NT2/D1 (cell line): ENCODE measurements at regions not wholly inside any gene's neighbourhood (a gene's known extent, or its start where the extent isn't known, plus 50 kb on each side); places are given as distances from the start of the nearest gene placed in this dataset.

Experiments
- DNase-seq: peaks from one replicate; pipeline ENCODE4 v3.0.0-alpha.2; 2011; ENCODE audit warnings: low read depth, low spot score
- H3K27me3 ChIP-seq: 2 replicates; pipeline ENCODE4 v1.6.0; 2011; ENCODE audit warnings: mild to moderate bottlenecking; ENCODE audit not compliant: insufficient read length, insufficient read depth
- H3K36me3 ChIP-seq: 2 replicates; pipeline ENCODE4 v1.6.1; 2011; ENCODE audit warnings: mild to moderate bottlenecking, low read length, mixed read lengths; ENCODE audit not compliant: insufficient read depth, insufficient read length
- H3K4me1 ChIP-seq: 2 replicates; pipeline ENCODE4 v1.5.1; 2011; ENCODE audit not compliant: insufficient read depth, insufficient read length
- H3K4me3 ChIP-seq: 2 replicates; pipeline ENCODE4 v1.5.1; 2011; ENCODE audit warnings: low read depth; ENCODE audit not compliant: insufficient read length
- H3K9ac ChIP-seq: 2 replicates; pipeline ENCODE4 v1.6.0; 2011; ENCODE audit warnings: low read depth; ENCODE audit not compliant: insufficient read length
- H3K9me3 ChIP-seq: 2 replicates; pipeline ENCODE4 v1.5.1; 2011; ENCODE audit warnings: mild to moderate bottlenecking, low read length; ENCODE audit not compliant: insufficient read depth
- SUZ12 ChIP-seq: IDR thresholded peaks from 2 replicates; pipeline ENCODE4 v1.6.1; 2011; ENCODE audit not compliant: insufficient read length, insufficient read depth; ENCODE audit errors: extremely low read depth
- YY1 ChIP-seq: IDR thresholded peaks from 2 replicates; pipeline ENCODE4 v1.6.1; 2011; ENCODE audit not compliant: insufficient read length, insufficient read depth
- ZNF274 ChIP-seq: IDR thresholded peaks from 2 replicates; pipeline ENCODE4 v1.6.1; 2011; ENCODE audit warnings: mild to moderate bottlenecking, low read depth, low read length

DNA sequence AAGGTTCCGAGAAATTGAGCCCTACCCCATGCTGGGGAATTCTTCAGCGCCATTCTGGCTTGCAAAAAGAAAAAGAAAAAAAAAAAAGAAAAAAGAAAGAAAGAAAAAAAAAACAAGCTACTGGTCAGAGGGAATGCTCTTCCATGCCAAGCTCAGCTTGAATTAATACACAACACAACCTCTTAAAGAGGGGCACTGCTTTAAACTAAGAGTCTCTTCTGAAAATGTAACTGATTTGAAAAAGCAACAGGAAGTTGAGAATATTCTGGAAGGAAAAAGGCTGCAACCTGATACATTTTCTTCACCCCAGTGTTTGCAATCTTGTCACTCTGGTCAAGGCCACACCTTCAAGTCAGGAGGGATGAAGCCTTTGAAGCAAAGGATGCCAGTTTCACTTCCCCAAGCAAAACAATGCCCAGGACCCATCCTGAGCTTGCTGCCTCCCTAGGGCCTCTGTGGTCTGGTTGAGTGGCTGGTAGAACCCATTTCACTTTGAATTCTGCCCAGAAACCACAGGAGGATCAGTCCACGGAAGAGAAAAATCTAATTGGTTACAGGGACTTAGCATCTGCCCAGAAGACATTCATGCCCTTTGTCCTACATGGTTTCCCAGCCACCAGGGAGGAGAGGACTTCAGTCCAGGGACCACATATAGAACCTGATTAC, 389.7 kb downstream of the SOX9 start:
- no peak for DNase-seq
- H3K9me3 ChIP-seq: no peaks in the 10 kb centered on the region
- peaks cover 12% of the 10 kb centered on the region for H3K4me1 ChIP-seq
- no peaks in the 10 kb centered on the region for H3K27me3 ChIP-seq
- TF ChIP-seq ZNF274 (no peak), SUZ12 (no peak), YY1 (no peak)
- no peak overlapping the region for H3K9ac ChIP-seq
- no peaks in the 10 kb centered on the region for H3K36me3 ChIP-seq
- no peak overlapping the region for H3K4me3 ChIP-seq

DNA sequence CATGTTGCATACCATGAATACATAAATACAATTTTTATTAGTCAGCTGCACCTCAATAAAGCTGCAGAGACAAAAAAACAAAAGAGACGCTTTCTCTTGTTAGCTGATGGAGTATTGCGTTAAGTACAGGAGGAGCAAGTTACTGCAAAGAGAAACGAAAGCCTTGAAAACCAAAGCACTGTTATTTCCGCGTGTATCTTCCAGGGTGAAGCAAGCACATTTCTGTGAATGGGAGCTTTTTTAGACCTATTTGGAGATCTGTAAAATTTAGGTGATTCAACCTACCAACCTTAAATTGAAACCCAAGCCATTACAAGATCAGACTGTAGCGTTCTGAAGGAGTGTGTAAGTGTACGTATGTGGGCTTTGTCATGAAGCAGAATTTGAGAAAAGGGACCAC, 390.4 kb downstream of the SOX9 start:
- TF ChIP-seq YY1 (no peak), ZNF274 (no peak), SUZ12 (no peak)
- H3K9me3 ChIP-seq: no peaks in the 10 kb centered on the region
- H3K36me3 ChIP-seq: no peaks in the 10 kb centered on the region
- no peak for DNase-seq
- H3K9ac ChIP-seq: no peak overlapping the region
- no peak overlapping the region for H3K4me3 ChIP-seq
- H3K4me1 ChIP-seq: peaks cover 12% of the 10 kb centered on the region
- H3K27me3 ChIP-seq: no peaks in the 10 kb centered on the region

DNA sequence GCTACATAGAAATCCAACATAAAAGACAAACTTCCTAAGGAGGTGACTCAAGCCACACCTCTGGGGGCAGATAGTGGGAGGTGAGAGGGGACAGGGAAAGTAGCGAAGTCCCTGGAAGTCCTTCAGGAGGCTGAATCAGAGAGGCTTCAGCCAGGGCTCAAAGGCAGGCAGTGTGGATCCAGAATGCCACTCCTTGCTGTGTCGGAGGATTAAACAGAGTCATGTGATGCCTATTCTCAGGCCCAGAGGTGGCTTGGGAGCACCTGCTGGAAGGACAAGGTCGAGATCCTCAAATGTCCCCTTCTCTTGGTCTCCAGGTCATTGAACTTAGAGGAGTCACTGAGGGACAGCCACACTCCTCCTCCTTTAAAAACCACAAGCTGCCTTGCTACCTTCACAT, 391.1 kb downstream of the SOX9 start:
- no peaks in the 10 kb centered on the region for H3K9me3 ChIP-seq
- no peak overlapping the region for H3K4me3 ChIP-seq
- H3K27me3 ChIP-seq: no peaks in the 10 kb centered on the region
- peak overlapping the region; percentile 6 for H3K9ac ChIP-seq
- H3K36me3 ChIP-seq: no peaks in the 10 kb centered on the region
- no peak for DNase-seq
- no peak for TF ChIP-seq YY1
- TF ChIP-seq ZNF274: no peak
- TF ChIP-seq SUZ12: no peak
- H3K4me1 ChIP-seq: peaks cover 14% of the 10 kb centered on the region

DNA sequence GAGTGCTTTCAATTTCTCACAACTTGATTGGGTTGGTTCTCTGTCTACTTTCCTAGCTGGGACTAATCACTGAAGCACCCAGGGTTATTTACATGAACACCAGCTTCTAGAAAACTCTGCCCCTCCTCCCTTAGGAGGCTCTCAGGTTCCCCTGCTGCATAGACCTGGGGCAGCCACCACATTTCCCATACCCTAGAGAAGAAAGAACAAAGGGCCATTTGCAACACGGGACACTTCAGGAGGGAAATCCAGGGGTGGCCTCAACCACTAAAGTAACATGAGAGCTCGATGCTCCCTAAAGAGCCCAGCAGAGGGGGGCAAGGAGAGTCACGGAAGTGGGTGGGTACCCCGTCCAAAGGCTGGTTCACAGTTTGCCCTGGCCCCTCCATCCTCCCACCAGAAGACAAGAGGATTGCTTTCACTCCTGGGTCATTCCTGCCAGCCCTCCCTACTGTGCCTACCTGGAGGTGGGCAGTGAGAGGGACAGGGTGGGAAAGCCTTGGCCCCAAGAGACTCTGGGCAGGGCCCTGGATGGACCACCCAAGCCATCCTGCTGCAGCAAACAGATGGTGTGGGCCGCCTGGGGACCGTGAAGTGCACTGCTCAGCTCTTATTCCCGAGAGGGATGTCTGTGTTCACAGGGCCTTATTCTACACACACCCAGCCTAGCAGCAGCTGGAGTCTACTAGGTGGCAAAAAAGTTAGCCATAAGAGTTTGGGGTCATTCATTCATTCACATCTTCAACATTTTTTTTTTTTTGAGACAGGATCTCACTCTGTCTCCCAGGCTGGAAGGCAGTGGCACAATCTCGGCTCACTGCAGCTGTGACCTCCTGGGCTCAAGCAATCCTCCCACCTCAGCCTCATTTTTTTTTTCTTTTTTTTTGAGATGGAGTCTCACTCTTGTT, 392.1 kb downstream of the SOX9 start:
- no peak for DNase-seq
- Histone ChIP-seq H3K36me3 (no peaks in the 10 kb centered on the region), H3K9ac (no peak overlapping the region), H3K4me3 (no peak overlapping the region), H3K9me3 (no peaks in the 10 kb centered on the region), H3K27me3 (no peaks in the 10 kb centered on the region), H3K4me1 (peaks cover 14% of the 10 kb centered on the region)
- TF ChIP-seq YY1 (no peak), ZNF274 (no peak), SUZ12 (no peak)

- Histone ChIP-seq H3K4me3 (no peak overlapping the region), H3K27me3 (no peaks in the 10 kb centered on the region), H3K4me1 (peaks cover 20% of the 10 kb centered on the region), H3K36me3 (no peaks in the 10 kb centered on the region), H3K9me3 (no peaks in the 10 kb centered on the region), H3K9ac (no peak overlapping the region)
- TF ChIP-seq YY1: no peak
- TF ChIP-seq SUZ12: no peak
- TF ChIP-seq ZNF274: no peak
- no peak for DNase-seq
These were observed 393.6 kb downstream of the SOX9 start for GRCh38 chr17:72514321-72514861.

DNA sequence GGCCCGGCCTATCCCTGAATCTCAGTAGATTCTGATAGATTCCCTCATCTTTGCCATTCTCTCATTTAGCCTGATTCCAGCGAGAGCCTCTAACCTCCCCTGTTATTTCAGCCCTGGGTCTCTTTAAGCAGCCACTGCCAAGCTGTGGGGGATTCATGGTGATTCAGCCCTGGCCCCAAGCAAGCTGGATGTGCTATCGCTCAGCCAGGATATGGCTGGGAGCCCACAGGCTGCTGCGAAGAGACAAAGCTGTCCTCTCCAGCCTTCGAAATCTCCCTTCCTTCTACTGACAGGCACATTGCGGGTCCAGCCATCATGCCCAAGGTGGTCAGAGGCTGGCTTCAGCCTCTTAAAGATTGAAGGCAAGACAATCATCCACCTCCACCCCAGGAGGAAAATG, 394.1 kb downstream of the SOX9 start:
- Histone ChIP-seq H3K4me1 (peaks cover 20% of the 10 kb centered on the region), H3K9ac (no peak overlapping the region), H3K36me3 (no peaks in the 10 kb centered on the region), H3K4me3 (no peak overlapping the region), H3K27me3 (no peaks in the 10 kb centered on the region), H3K9me3 (no peaks in the 10 kb centered on the region)
- DNase-seq: no peak
- TF ChIP-seq YY1 (no peak), ZNF274 (no peak), SUZ12 (no peak)

DNA sequence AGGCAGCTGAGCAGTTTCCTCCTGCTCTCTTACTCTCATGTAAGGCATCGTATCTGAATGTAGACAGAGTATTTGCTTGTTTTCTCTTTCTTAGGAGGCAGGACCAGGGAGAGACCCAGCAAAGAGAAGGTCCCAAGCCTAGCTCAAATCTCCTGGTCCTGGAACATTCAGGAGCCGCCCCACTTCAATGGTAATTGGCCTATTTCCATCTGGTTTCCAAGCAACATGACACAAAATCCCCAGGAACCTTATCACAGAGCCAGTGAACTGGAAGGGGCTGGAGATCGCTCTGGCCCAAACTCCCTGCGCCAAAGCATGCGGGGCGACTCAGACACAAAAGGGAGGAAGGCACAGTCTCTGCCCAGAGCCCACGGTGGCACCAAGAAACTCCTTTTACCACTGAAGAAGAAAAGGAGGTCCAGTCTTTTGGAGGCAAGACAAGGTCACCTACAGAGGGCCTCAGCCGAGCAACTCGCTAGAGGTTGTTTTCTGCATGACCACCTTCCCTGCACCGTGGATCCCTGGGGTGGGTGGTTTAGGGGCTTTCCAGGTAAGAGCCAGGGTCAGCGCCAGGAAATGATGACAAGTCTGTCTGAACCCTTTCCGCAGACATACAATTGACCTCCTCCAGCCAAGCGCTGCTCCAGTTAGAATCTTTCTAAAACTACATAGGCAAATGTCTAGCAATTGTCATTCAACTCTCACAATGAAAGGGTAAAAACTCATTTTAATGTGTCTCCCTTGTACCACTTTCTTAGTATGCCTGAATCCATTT, 394.7 kb downstream of the SOX9 start:
- TF ChIP-seq SUZ12 (no peak), YY1 (no peak), ZNF274 (no peak)
- H3K4me3 ChIP-seq: no peak overlapping the region

More for the DNA sequence above, 394.7 kb downstream of the SOX9 start:
- Histone ChIP-seq H3K27me3 (no peaks in the 10 kb centered on the region), H3K36me3 (no peaks in the 10 kb centered on the region), H3K4me1 (peaks cover 20% of the 10 kb centered on the region), H3K9ac (no peak overlapping the region), H3K9me3 (no peaks in the 10 kb centered on the region)
- DNase-seq: no peak
